ENCODE measurements at regions not wholly inside any gene's neighbourhood (a gene's known extent, or its start where the extent isn't known, plus 50 kb on each side); places are given as distances from the start of the nearest gene placed in this dataset.

DNA sequence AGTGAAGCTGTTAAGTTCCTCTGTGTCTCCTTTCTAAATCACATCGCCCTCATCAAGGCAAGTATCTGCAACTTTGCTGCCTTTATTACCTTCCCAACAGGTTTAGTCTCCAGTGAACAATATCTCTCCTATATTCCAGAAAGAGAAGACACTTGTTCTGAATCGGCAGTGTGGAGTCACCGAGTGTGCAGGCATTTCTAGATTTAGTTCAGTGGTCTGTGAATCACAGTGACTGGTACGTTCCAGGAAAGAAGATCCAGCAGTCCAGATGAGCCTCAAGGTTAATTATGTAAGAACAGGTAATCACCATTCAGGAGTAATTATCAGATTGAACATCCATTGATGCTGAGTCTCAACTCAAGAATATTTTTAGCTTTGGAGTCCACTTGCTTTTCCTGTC, 497.0 kb downstream of the FOXO1 start:
- no peak for DNase-seq (ENCODE audit: low spot score)

DNA sequence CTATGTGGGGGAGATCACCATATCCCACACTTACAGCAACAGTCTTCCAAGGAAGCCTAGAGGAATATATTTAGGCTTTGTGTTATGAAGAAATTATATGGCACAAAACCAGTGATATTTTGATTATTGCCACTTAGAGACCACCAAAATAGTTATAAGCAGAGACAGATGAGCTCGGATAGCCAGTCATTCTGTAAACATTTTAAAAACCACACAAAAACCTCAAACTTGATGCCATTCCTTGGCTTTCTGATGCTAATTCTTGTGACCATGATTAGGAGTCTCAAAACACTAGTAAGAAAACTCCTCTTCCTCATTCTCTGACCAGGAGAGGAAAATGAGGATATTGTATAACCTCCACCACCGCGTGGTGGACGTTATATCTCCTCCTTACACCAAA, 496.4 kb downstream of the FOXO1 start:
- no peak for DNase-seq (ENCODE audit: low spot score)

DNA sequence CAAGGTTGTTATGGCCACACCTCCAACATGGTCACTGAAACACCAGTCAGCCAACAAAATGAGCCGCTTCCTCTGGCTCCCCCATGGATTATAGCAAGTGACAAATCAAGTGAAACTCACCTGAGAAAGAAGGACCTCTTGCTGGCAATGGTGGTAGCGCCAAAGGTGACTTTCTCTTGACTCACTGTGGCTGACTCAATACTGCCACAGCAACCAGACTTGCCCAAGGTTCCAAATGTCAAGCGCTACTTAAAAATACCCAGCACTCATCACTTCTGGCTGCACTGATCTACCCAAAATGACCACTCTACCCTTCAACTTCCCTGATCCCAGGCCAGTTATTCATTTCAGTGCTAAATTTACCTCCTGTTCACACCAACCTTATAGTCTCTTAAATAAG, 495.5 kb downstream of the FOXO1 start:
- DNase-seq (ENCODE audit: low spot score) = no peak

DNA sequence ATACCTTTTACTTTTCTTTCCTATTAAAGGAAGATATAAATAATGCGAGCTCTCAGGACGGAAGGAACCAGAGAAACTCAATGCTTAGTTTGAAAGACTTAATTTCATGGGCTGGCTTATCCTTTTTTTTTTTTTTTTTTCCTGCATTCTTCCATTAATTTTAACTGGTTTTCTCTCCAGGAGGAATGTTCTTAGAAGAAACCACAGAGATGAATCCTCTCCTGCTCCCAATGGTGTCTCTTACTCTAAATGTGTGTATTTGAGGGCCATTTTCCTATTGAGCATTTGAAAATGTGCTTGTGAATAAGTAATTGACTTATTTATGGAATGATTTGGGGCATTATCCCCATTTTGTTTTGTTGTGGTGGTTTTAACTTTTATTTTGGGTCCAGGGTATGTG, 494.9 kb downstream of the FOXO1 start:
- DNase-seq (ENCODE audit: low spot score) = no peak

DNA sequence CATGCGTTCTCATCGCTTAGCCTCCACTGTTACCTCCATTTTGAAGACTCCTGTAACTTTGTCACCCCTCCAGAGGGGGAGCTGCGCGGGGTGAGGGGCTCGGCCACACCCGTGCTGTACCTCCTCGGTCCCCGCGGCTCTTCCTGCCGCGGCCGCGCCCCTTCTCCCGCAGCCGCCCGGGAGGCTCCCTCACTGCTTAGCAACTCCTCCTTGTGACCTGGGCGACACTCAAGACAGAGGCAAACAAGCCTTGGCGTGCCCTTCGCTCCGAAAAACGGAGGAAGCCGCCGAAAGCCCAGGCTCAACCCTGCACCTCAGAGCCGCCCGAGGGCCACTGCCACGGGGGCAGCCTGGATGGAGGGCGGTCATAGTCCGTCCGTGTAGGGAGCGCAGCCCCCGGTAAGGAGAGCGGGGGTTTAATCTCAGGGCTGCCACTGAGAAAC, 494.3 kb downstream of the FOXO1 start:
- DNase-seq (ENCODE audit: low spot score) = no peak

DNA sequence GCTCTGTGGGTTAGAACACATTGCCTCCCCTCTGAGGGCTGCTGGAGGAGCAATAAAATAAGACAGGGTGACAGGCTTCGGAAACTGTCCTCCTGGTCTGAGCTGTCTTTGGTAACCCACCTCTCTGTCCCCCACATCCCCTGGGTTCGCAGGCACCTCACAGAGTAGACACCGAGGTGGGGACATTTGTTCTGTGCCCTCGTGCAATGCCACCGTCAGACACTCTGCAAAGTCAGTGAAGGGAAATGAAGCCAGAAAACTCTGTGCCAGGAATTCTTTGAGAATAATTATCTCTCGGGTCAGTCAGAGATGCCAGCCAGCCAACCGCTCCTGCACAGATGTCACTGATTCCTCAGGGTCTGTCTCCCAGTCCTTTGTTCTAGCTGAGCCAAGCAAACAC, 493.6 kb downstream of the FOXO1 start:
- no peak for DNase-seq (ENCODE audit: low spot score)

DNA sequence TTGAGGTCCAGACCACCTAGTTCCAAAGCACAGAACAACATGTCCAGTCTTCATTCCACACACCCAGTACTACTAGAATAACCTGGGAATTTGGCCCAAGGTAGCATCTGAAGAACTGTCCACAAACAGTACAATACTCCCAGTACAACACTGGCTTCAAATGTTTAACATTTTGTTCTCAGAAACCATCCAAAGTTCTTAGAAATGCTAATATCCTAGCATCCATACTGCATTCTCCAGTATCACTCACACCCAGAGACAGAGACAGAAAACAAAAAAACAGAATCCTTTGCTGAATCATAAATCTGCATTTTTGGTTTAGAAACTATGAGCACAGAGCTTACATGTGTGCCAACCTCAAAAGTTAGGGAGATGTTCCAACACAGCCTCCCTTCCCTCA, 490.8 kb downstream of the FOXO1 start:
- peak; percentile 40 for DNase-seq (ENCODE audit: low spot score)

DNA sequence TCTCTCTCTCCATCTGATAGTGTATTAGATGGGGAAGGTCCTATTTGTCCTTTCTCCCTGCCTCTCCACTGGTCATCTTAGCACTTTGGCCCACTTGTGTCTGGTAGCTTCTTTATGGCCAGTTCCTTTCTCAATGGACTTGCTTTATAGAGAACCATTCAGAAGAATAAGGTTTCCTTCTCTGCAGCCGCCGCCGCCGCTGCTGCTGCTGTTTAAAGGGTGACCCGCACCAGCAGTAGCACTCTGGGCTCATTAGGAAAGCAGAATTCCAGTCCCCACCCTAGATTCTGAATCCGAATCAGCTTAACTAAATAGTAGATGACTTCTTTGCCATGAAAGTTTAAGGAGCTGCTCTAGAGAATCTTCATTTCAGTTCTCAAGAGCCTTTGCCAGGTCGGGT, 490.2 kb downstream of the FOXO1 start:
- no peak for DNase-seq (ENCODE audit: low spot score)

DNA sequence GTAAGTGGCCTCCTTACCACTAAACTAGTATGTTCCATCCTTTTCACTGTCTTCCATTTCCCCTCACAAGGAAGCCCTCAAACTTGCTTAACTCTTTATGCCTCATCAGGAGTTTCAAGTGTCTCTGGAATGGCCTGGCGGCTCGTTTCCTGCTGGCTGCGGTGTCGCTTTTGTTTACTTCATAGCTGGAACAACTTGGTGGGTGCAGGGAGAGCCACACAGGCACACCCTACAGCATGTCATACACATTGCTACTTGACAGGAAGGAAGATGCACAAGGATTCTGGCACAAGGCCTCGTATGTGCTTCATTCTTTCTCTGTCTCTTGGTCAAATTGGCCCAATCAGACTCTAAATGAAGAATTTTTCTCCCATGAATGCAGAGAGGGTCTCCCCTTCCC, 488.3 kb downstream of the FOXO1 start:
- DNase-seq (ENCODE audit: low spot score) = no peak

DNA sequence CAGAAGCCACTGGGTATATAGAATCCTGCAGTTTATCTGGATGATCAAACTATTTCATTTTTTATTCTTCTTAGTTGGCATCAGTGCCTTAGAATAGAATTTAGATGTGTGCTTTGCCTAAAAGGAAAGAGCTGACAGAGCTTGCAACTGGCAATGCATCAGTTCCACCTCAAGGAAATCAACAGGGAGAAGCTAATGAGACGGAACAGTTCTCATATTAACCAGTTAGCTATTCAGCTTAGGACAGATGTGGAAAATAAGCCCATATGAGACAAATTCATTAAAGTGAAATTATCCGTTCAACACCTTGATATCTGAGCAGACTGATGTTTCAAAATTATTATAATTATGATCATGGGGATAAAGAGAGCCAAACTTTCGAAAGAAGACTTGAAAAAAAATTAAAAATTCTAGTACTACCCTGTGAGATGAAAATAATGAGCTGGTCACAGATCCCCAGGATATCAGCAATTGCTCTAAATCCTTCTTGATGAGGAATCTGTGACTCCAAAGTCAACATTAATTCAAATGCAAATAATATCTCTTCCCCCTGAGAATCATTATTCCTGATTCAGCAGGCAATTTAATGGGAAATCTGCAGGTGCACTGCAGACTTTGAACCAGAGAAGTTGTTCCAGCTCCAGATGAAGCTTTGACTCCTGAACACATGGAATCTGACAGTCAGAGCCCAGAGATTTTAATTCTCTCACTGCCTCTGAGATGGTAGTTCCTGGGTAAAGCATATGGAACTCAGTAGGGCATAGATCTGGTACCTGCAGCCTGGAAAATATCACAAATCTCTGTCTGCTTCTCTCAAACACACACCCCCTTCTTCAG, 486.8 kb downstream of the FOXO1 start:
- DNase-seq (ENCODE audit: low spot score) = no peak

DNA sequence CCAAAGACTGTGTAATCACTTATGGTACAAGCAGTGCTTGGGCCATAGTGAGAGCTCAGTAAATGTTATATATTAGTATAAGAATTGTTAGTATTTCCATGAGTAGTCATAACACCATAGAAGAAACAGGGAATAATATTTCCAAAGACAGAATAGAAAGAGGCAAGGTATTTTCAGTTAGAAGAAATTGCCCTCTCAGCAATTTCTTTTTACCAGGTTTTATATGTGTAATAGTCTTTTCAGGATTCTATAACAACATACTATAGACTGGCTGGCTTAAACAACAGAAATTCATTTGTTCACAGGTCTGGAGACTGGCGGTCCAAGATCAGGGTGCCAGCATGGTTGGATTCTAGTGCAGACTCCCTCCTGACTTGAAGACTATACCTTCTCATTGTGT, 485.7 kb downstream of the FOXO1 start:
- no peak for DNase-seq (ENCODE audit: low spot score)

DNA sequence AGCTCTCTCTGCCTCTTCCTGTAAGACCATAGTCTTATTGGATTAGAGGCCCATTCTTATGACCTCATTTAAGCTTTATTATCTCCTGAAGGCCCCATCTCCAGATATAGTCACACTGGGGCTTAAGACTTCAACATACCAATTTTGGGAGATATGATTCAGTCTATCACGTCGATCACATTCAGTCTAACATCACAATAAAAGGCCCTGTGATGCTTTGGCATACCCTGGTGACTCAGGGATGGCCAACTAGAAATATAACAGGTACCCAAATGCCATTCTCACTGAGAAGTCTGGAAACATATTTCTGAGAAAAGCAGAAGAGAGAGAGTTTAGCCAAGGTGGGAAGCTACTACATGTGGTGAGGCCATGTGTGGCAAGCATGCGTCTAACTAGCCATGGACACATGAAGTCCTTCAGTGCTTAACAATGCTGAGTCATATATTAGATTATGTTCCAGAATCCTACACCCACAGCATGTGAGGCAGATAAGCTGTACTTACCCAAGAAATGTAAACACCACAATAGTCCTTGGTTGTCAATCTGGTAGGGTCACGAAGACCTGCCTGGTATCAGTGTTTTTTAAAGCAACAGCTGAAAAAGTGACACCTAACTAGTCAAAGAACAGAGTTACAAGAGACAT, 485.1 kb downstream of the FOXO1 start:
- DNase-seq (ENCODE audit: low spot score) = no peak

DNA sequence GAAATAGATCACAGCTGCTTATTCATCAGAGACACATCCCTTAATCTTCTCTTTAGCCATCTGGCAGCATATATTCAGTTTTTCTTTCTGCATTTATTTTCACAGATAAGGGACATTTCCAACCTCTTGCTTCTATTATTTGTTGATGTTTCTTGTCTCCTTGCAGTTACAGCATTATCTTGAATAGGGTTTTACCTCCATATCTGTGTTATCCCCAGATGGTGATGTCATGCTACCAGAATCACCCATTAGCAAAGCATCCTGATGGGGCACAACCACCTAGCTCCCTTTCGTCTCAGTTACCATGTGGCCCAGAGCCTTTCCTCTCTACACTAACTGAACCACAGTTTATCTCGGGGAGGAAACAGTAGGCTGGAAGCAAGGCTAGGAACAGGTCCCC, 483.9 kb downstream of the FOXO1 start:
- DNase-seq (ENCODE audit: low spot score) = no peak

DNA sequence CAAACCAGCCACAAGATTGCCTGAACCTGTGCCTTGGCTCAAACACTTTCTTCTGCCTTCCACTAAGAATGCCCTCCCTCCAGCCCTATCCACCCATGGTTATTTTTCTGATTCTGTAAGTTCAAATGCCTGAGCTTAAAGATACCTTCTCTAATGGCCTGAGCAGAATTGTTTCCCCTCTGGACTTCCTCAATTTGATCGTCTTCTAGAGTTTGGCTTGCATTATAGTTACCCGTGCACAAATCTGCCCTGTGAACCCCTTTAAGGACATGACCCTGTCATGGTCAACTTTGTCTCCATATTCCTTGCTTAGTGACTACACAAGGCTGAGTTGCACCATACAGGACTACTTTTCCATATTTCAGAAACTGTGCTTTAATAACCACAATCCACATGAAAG, 481.0 kb downstream of the FOXO1 start:
- no peak for DNase-seq (ENCODE audit: low spot score)

DNA sequence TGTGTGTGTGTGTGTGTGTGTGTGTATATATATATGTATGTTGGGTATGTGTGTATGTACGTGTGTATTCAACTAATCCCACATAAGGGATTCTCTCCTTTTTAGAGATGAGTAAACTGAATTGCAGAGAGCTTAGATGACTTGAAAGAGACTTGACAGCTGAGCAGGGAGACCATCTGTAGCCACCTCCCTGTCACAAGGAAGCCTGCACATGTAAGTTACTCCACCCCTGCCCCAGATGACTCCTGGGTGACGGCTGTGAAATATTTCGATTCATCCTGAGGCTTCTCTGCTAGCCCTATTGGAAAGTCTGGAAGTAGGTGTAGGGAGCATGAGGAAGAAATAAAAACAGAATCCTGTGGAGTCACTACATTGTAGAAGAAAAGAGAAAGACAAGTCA, 480.4 kb downstream of the FOXO1 start:
- no peak for DNase-seq (ENCODE audit: low spot score)

DNA sequence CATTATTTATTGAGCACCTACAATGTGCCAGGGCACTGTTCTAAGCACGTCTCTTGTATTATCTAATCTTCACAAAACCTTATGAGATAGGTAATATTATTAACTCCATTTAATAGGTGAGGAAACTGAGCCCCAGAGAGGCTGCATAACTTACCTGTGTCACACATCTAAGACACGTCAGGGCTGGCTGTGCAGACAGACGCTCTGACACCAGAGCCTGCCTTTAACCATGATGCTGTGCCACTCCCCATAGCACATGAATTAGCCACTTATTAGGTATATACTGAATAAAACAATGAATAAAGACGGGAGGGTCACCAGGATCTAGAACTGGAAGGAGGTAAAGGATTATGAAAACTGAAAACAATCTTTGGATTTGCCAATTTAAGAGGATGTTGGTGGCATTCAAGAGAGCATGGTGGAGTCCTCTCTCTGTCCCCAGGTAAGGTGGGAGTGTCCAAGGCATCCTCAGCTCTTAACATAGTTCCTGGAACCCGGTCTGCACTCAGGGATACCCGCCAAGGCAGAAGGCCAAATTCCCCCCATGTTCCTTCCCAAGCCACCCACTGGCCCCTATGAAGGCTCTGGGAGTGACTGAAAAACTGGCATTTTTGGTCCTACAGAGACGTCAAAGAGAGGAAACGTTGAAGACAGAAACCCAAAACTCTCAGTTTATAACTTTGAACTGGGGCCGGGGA, 479.7 kb downstream of the FOXO1 start:
- DNase-seq (ENCODE audit: low spot score) = no peak

DNA sequence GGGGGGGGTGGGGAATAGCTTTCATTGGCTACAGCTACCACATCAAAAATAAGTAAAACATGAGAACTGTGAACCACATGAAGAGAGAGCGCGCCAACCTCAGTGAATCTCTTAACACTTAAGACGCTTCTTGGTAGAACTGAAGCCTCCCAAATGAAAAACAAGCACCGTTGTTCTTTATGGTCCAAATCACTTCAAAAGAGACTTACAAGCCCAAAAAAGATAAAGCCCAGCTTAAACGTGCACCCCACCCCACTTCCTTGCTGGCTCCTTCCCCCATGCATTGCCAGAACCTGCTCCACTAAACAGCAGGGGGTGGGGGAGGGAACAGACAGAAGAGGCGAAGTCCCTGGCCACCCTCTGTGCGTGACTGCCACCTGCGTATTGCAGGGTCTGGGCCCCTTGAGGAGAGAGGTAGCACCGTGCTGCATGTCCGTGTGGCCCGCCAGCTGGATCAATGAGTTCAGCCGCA, 479.1 kb downstream of the FOXO1 start:
- no peak for DNase-seq (ENCODE audit: low spot score)

DNA sequence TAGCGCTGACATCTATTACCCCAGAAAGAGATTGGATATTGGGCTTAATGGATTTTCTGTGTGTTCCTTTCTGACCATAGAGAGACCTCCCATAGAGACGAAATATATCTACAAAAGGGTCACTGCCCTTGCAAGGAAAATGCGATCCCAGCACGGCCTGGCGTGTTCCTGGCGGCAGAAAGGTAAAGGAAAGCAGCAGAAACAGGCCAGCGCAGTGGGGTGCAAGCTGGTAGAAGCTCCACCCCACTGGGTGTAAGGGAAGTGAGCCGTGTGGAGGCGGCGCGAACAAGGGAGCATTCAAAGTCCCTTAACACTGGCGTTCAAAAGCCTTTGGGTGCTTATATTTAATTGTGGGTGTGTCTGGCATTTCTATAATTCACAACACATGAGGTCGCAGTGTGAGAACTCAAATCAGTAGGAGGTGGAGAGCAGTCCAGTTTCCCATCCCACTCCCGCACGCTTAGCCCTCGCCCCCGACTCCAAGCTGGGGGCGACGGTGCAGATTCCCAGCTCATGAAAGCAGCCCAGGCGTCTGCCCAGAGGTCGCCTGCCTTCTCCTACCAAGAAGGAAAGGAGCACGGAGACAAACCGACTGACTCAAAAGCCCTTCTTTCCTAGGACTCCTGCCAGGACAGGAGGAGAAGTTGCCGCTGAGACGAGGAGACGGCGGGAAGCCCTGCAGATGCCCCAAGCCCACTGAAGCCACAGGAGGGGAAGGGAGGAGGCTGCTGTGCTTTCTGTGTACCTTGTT, 478.4 kb downstream of the FOXO1 start:
- DNase-seq (ENCODE audit: low spot score) = no peak

DNA sequence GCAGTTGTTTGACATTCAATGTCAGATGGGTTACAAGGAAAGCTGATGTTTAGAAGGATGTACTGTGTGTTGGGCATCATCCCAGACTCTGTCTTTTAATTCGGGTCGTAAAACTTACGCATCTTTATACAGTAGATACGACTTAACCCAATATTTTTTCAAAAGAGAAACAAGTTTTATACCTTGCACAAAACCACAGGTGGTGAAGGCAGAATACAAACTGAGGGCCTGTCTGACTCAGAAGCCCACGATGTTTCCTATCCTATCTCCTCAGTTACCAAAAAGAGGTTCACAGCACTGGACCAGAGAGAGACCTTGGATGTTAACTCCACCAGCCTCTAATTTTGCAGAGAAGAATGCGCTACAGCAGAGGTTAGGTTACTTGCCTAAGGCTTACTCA, 477.0 kb downstream of the FOXO1 start:
- no peak for DNase-seq (ENCODE audit: low spot score)

DNA sequence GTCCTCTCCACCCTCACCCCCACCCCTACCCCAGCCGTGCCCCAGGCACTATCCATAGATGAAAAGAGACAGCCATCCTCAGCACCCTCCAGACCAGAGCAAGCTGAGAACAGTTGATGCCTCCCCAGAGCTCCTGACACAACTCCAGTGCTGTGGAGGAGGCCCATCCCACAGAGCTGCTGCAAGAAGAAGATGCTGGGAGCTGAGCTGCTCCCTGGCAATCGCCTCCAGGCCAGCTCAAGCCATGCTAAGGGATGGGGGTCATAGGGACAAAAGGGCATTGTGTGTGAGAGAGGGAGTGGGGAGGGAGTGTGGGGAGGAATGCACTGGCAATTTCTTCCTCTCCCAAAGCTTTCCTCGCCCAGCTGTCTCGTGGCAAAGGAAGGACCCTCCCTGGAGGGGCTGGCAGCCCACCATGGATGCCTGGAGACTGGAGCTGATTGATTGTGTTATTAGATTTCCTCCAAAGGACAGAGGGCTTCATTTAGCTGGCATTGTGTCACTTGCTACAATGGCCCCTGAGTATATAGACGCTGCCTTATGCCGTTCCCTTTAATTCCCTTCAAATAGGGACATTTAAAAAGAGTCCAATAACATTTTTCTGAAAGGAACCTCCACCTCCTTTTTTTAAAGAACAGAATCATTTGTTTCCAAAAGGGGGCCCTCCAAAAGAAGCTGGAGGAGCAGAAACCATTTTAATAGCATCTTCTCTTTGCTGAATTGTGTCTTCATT, 476.4 kb downstream of the FOXO1 start:
- no peak for DNase-seq (ENCODE audit: low spot score)

DNA sequence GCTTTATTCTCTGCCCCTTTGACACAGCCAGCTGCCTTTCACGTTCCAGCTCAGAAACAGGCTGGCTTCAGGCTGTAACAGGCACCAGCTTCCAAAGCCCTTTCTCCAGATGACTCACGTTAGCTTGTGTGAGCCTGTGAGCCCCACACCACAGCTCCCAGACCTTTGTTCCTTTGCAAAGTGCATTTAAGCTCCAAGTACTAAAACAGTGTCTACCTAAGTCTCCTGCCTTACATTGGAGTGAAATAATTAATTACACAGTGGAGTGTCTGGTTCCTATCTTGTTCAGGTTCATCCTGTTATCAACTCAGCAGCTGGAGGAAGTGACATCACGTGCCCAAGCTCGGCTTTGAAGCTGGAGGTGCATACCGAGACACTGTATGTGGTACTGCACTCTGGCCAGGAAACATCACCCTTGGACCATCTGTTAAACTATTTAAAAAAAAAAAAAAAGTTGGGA, 475.8 kb downstream of the FOXO1 start:
- peak; percentile 64 for DNase-seq (ENCODE audit: low spot score)
